ENCODE measurements at regions not wholly inside any gene's neighbourhood (a gene's known extent, or its start where the extent isn't known, plus 50 kb on each side); places are given as distances from the start of the nearest gene placed in this dataset.

DNA sequence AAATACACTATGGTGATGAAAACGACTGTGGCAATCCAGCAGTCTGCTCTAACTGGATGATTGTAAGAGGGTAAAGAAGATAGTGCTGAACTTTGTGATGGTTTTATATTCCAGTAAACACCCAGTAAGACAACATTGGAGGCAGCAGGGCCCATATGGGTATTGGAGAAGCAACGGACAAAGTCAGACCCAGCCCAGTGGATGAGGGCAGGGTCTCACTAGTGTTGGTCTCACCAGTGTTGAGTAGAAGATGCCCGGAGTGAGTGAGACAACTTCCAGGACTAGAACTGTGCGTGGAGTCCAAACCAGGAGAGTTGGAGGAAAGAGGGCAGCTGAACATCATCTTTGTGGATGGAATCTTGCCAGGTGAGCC is 71.9 kb upstream of the CELF4 start:
- TF ChIP-seq POLR2AphosphoS5 (IDR thresholded peaks at IDR 0.05) = no peak
- TF ChIP-seq POLR2A (IDR thresholded peaks at IDR 0.05) = no peak
